Brain microvascular endothelial cell (primary cell): ENCODE measurements at regions not wholly inside any gene's neighbourhood (a gene's known extent, or its start where the extent isn't known, plus 50 kb on each side); places are given as distances from the start of the nearest gene placed in this dataset.
A peak's percentile ranks its signal among the peaks of the same experiment; 100 is the strongest.
"Not testable (repeated sequence)": the region's sequence is repeated elsewhere in the genome, so short reads cannot be mapped to it uniquely, and the experiment has no call there.

Experiments
- DNase-seq: peaks from one replicate; pipeline ENCODE4 v3.0.0-alpha.2; 2020
- H3K27ac ChIP-seq: fragments of 250-450 bp; sonication (Bioruptor Pico); 2 replicates; pipeline ENCODE4 v1.5.1; 2020; ENCODE audit warnings: mild to moderate bottlenecking, moderate library complexity
- H3K27me3 ChIP-seq: fragments of 250-450 bp; sonication (Bioruptor Pico); replicated peaks from 2 replicates; pipeline ENCODE4 v1.5.1; 2020; ENCODE audit warnings: mild to moderate bottlenecking
- H3K36me3 ChIP-seq: fragments of 250-450 bp; sonication (Bioruptor Pico); replicated peaks from 2 replicates; pipeline ENCODE4 v1.5.1; 2020; ENCODE audit warnings: mild to moderate bottlenecking
- H3K4me3 ChIP-seq: 2 replicates; pipeline ENCODE4 v1.5.1; 2011; ENCODE audit warnings: low read depth, mild to moderate bottlenecking, control low read depth, low read length, moderate library complexity
- in situ Hi-C: cut with HindIII; loops from 2 replicates; pipeline ENCODE4 v1.10.0; 2017; ENCODE audit warnings: low sequenced_read_pairs, low pct_ligation_motif_present
- TF ChIP-seq, protein P1 (sequence below): IDR thresholded peaks from 2 replicates; pipeline ENCODE4 v1.5.1; 2011; ENCODE audit warnings: low read depth, mild to moderate bottlenecking, moderate library complexity, low read length, control low read depth, inconsistent platforms; ENCODE audit errors: missing control alignments

GRCh38 chr16:9630985-9631384, 539.5 kb downstream of the HAPSTR1 start:
- in situ Hi-C loops, result no loop called here
- Histone ChIP-seq H3K4me3 (no peak overlapping the region), H3K27ac (no peak overlapping the region), H3K27me3 (no peaks in the 10 kb centered on the region), H3K36me3 (no peaks in the 10 kb centered on the region)
- DNase-seq, result no peak
- TF ChIP-seq, protein P1, sequence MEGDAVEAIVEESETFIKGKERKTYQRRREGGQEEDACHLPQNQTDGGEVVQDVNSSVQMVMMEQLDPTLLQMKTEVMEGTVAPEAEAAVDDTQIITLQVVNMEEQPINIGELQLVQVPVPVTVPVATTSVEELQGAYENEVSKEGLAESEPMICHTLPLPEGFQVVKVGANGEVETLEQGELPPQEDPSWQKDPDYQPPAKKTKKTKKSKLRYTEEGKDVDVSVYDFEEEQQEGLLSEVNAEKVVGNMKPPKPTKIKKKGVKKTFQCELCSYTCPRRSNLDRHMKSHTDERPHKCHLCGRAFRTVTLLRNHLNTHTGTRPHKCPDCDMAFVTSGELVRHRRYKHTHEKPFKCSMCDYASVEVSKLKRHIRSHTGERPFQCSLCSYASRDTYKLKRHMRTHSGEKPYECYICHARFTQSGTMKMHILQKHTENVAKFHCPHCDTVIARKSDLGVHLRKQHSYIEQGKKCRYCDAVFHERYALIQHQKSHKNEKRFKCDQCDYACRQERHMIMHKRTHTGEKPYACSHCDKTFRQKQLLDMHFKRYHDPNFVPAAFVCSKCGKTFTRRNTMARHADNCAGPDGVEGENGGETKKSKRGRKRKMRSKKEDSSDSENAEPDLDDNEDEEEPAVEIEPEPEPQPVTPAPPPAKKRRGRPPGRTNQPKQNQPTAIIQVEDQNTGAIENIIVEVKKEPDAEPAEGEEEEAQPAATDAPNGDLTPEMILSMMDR, result no peak

DNA sequence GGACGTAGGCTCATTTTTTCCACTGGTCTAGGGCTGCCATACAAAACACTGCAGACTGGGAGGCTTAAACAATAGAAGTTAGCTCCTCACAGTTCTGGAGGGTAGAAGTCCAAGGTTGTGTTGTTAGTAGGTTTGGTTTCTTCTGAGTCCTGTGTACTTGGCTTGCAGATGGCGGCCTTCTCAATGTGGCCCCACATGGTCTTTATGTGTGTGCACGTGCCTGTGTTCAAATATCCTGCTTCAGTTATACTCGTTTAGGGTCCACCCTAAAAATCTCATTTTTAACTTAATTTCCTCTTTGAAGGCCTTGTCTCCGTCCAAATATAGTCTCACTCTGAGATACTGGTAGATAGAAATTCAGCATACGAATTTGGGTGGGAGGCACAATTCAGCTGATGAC, 542.4 kb downstream of the HAPSTR1 start:
- H3K36me3 ChIP-seq, result no peaks in the 10 kb centered on the region
- TF ChIP-seq, protein P1, result no peak
- H3K4me3 ChIP-seq, result no peak overlapping the region
- no peak overlapping the region for H3K27ac ChIP-seq
- no peak for DNase-seq
- in situ Hi-C loops, result no loop called here
- no peaks in the 10 kb centered on the region for H3K27me3 ChIP-seq

- in situ Hi-C loops, DNase-seq, H3K36me3 ChIP-seq, H3K4me3 ChIP-seq, H3K27ac ChIP-seq, H3K27me3 ChIP-seq: not testable (repeated sequence)
These were observed 543.8 kb downstream of the HAPSTR1 start for GRCh38 chr16:9635150-9635720.

- no peaks in the 10 kb centered on the region for H3K27me3 ChIP-seq
- no peak overlapping the region for H3K27ac ChIP-seq
- no peak for DNase-seq
- TF ChIP-seq, protein P1, result no peak
- H3K4me3 ChIP-seq, result no peak overlapping the region
- H3K36me3 ChIP-seq, result no peaks in the 10 kb centered on the region
- in situ Hi-C loops, result no loop called here
These were observed 538.0 kb downstream of the GRIN2A start for GRCh38 chr16:9644258-9644657.

- DNase-seq, result no peak
- in situ Hi-C loops, result no loop called here
- Histone ChIP-seq H3K27ac (no peak overlapping the region), H3K4me3 (no peak overlapping the region), H3K36me3 (no peaks in the 10 kb centered on the region), H3K27me3 (no peaks in the 10 kb centered on the region)
- TF ChIP-seq, protein P1, result no peak
These were observed 536.3 kb downstream of the GRIN2A start for GRCh38 chr16:9645911-9646310.

- Histone ChIP-seq H3K4me3 (no peak overlapping the region), H3K27ac (no peak overlapping the region), H3K27me3 (no peaks in the 10 kb centered on the region), H3K36me3 (no peaks in the 10 kb centered on the region)
- peak; percentile 12 for DNase-seq
- in situ Hi-C loops, result no loop called here
- TF ChIP-seq, protein P1, result peak; percentile 47
These were observed 534.1 kb downstream of the GRIN2A start for GRCh38 chr16:9647981-9648701.
